Muscle of leg (tissue), 3 donors: ENCODE measurements at regions not wholly inside any gene's neighbourhood (a gene's known extent, or its start where the extent isn't known, plus 50 kb on each side); places are given as distances from the start of the nearest gene placed in this dataset.

Experiments used
- DNase-seq: peaks from one replicate; pipeline ENCODE4 v3.0.0; 2013
- H3K27ac ChIP-seq: one replicate; pipeline ENCODE4 v1.5.1; 2013; ENCODE audit warnings: mild to moderate bottlenecking, low read length, control low read depth
- H3K27me3 ChIP-seq: one replicate; pipeline ENCODE4 v1.6.1; 2013; ENCODE audit warnings: low read length; ENCODE audit not compliant: control insufficient read depth, insufficient read depth
- H3K36me3 ChIP-seq: one replicate; pipeline ENCODE4 v1.6.1; 2013; ENCODE audit warnings: low read length; ENCODE audit not compliant: control insufficient read depth, insufficient read depth
- H3K4me1 ChIP-seq: one replicate; pipeline ENCODE4 v1.6.1; 2013; ENCODE audit warnings: low read length; ENCODE audit not compliant: control insufficient read depth, insufficient read depth
- H3K4me3 ChIP-seq: one replicate; pipeline ENCODE4 v1.5.1; 2013; ENCODE audit warnings: low read length, control low read depth
- H3K9me3 ChIP-seq: replicated peaks from 2 replicates; pipeline ENCODE4 v1.6.1; 2013; ENCODE audit warnings: low read depth, low read length; ENCODE audit not compliant: control insufficient read depth
- WGBS: methylation state at CpG from one replicate; pipeline ENCODE4 v1.1.5; 2013; ENCODE audit warnings: missing lambda C conversion rate; ENCODE audit not compliant: insufficient coverage; 5-methylcytosine and 5-hydroxymethylcytosine counted together

- Histone ChIP-seq H3K4me3 (no peak overlapping the region), H3K27me3 (no peaks in the 10 kb centered on the region), H3K9me3 (peaks cover 4% of the 10 kb centered on the region), H3K4me1 (peaks cover 3% of the 10 kb centered on the region), H3K36me3 (no peaks in the 10 kb centered on the region), H3K27ac (no peak overlapping the region)
- no peak for DNase-seq
- WGBS = no CpG with 5 or more reads among the region's 2 CpGs
These were observed 180.5 kb downstream of the SOD2 start for GRCh38 chr6:159512571-159512970.

GRCh38 chr6:159512104-159512503, 180.9 kb downstream of the SOD2 start:
- Histone ChIP-seq H3K27me3 (no peaks in the 10 kb centered on the region), H3K36me3 (no peaks in the 10 kb centered on the region), H3K9me3 (peaks cover 4% of the 10 kb centered on the region), H3K4me3 (no peak overlapping the region), H3K27ac (no peak overlapping the region), H3K4me1 (peaks cover 3% of the 10 kb centered on the region)
- DNase-seq = no peak
- 100% methylated on average over 1 of the region's 2 CpGs for whole genome bisulfite sequencing

- Histone ChIP-seq H3K27me3 (no peaks in the 10 kb centered on the region), H3K27ac (no peak overlapping the region), H3K9me3 (no peaks in the 10 kb centered on the region), H3K4me1 (peaks cover 14% of the 10 kb centered on the region), H3K36me3 (no peaks in the 10 kb centered on the region), H3K4me3 (no peak overlapping the region)
- WGBS = 90% methylated on average over 2 of the region's 8 CpGs
- no peak for DNase-seq
These were observed 182.9 kb downstream of the SOD2 start for GRCh38 chr6:159510141-159510540.

GRCh38 chr6:159508931-159509330, 184.1 kb downstream of the SOD2 start:
- WGBS = 33% methylated on average over 1 of the region's 2 CpGs
- Histone ChIP-seq H3K27me3 (no peaks in the 10 kb centered on the region), H3K27ac (no peak overlapping the region), H3K4me3 (no peak overlapping the region), H3K9me3 (no peaks in the 10 kb centered on the region), H3K36me3 (no peaks in the 10 kb centered on the region), H3K4me1 (peaks cover 18% of the 10 kb centered on the region)
- peak; percentile 59 for DNase-seq

- no peak for DNase-seq
- H3K4me3 ChIP-seq = no peak overlapping the region
- peak overlapping the region; percentile 77 for H3K27ac ChIP-seq
These were observed 187.0 kb downstream of the SOD2 start for GRCh38 chr6:159506048-159506447.

GRCh38 chr6:159505140-159505922, 187.7 kb downstream of the SOD2 start:
- peak; percentile 94 for DNase-seq
- Histone ChIP-seq H3K27me3 (no peaks in the 10 kb centered on the region), H3K27ac (peak overlapping the region; percentile 77), H3K4me3 (no peak overlapping the region), H3K4me1 (peaks cover 18% of the 10 kb centered on the region), H3K36me3 (no peaks in the 10 kb centered on the region), H3K9me3 (no peaks in the 10 kb centered on the region)
- 43% methylated on average over 18 of the region's 19 CpGs for WGBS

More at GRCh38 chr6:159506048-159506447, 187.0 kb downstream of the SOD2 start:
- 40% methylated on average over 1 of the region's 4 CpGs for WGBS
- Histone ChIP-seq H3K9me3 (no peaks in the 10 kb centered on the region), H3K36me3 (no peaks in the 10 kb centered on the region), H3K4me1 (peaks cover 18% of the 10 kb centered on the region), H3K27me3 (no peaks in the 10 kb centered on the region)

- Histone ChIP-seq H3K4me3 (no peak overlapping the region), H3K27ac (no peak overlapping the region), H3K36me3 (no peaks in the 10 kb centered on the region), H3K4me1 (peaks cover 15% of the 10 kb centered on the region), H3K27me3 (no peaks in the 10 kb centered on the region), H3K9me3 (no peaks in the 10 kb centered on the region)
- no peak for DNase-seq
These were observed 191.5 kb downstream of the SOD2 start for GRCh38 chr6:159501558-159501957.

- H3K27me3 ChIP-seq = no peaks in the 10 kb centered on the region
- DNase-seq = no peak
- no peaks in the 10 kb centered on the region for H3K36me3 ChIP-seq
- peaks cover 7% of the 10 kb centered on the region for H3K4me1 ChIP-seq
- H3K4me3 ChIP-seq = no peak overlapping the region
- no CpG with 5 or more reads among the region's 3 CpGs for WGBS
- H3K9me3 ChIP-seq = no peaks in the 10 kb centered on the region
- H3K27ac ChIP-seq = no peak overlapping the region
These were observed 194.0 kb downstream of the SOD2 start for GRCh38 chr6:159499034-159499433.

GRCh38 chr6:159494586-159494972, 198.5 kb downstream of the SOD2 start:
- WGBS = 40% methylated on average over 5 of the region's 5 CpGs
- DNase-seq = peak; percentile 77
- H3K36me3 ChIP-seq = no peaks in the 10 kb centered on the region
- no peak overlapping the region for H3K4me3 ChIP-seq
- peak overlapping the region; percentile 77 for H3K27ac ChIP-seq
- H3K9me3 ChIP-seq = no peaks in the 10 kb centered on the region
- no peaks in the 10 kb centered on the region for H3K27me3 ChIP-seq
- H3K4me1 ChIP-seq = peaks cover 24% of the 10 kb centered on the region

GRCh38 chr6:159493898-159494585, 199.0 kb downstream of the SOD2 start:
- 41% methylated on average over 2 of the region's 5 CpGs for WGBS
- peak overlapping the region; percentile 77 for H3K27ac ChIP-seq
- peak; percentile 98 for DNase-seq

More at GRCh38 chr6:159493898-159494585, 199.0 kb downstream of the SOD2 start:
- Histone ChIP-seq H3K9me3 (no peaks in the 10 kb centered on the region), H3K4me3 (no peak overlapping the region), H3K4me1 (peaks cover 24% of the 10 kb centered on the region), H3K27me3 (no peaks in the 10 kb centered on the region), H3K36me3 (no peaks in the 10 kb centered on the region)
